NCI-H446 treated with DMSO at 0.1 percent for 48 hours (cell line): ENCODE measurements at regions not wholly inside any gene's neighbourhood (a gene's known extent, or its start where the extent isn't known, plus 50 kb on each side); places are given as distances from the start of the nearest gene placed in this dataset.

Experiments used
- DNase-seq: peaks from one replicate; lab custom pipeline; 2025; lab: John Stamatoyannopoulos, UW

DNA sequence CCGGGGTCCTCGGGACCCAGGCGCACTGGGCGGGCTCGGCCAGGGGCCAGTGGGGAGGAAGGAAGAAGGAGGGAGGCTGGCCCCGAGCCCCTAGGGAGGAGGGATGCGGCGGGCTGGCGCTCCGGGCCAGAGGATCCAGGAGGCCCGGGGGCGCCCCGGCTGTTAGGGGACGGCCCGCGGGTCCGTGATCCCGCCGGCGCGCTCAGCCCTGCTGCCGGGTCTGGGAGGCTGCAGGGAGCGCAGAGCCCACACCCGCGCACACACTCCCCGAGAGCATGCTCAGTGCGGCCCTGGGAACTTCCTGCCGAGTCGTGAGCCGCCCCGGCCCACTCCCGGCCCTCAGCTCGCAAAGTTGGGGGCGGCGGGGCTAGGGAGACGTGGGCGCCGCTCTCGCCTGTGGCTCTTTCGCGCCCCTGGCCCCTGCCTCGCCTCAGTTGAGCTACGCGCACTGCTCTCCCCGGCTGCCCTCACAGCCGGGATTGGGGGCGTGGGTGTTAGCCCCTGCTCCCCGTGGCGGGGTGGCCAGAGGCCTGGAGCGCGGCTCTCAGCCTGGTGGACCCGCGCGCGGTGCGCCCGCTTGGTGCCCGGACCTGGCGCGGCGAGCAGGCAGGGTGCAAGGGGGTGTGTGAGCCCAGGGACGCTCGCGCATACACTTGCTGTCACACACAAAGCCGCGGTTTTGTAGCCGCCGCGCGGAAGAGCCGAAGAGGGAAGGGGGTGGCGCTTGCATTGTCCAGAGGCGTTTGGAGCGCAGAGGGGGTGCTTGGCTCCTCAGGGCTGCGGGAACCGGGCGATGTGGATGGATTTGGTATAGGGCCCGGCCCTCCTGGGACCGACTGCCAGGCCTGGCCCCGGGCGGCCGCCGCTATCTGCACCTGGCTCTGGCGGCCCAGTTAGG is 132.9 kb upstream of the MGAT5 start:
- peak; percentile 7 for DNase-seq

GRCh38 chr2:134122610-134123009 is 131.3 kb upstream of the MGAT5 start:
- no peak for DNase-seq

GRCh38 chr2:134123332-134123731 is 130.5 kb upstream of the MGAT5 start:
- DNase-seq, result no peak

DNA sequence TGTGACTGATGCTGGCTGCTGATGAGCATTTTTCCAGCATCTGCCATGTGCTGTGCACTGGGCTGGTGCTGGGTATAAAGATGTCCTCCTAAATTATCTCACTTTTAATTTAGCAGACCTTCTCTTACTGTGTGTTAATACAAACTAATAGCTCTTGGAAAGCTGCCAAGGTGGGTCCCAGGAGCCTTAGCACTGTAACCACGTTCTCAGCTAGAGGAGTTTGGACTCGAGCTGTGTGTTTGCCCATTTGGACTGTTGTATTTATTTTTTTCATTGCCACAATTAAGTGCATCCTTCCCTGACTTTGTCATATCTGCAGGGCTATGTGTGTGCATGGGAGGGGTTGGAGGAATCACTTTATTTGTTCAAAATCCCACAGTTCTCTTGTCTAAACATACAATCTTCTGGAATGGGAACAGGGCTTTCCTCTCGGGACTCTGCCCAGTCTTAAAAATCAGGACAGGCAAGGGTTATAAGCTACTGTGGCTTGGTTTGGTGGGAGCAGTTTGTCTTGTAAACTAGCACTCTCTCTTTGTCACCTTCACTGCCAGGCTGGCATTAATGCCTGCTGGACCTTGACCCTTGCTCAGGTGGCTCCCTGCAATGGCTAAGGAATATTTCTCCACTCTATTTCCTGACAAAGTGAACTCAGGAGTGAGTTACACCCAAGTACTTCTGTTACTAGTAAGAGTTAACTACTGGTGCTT is 129.7 kb upstream of the MGAT5 start:
- DNase-seq, result peak; percentile 67

DNA sequence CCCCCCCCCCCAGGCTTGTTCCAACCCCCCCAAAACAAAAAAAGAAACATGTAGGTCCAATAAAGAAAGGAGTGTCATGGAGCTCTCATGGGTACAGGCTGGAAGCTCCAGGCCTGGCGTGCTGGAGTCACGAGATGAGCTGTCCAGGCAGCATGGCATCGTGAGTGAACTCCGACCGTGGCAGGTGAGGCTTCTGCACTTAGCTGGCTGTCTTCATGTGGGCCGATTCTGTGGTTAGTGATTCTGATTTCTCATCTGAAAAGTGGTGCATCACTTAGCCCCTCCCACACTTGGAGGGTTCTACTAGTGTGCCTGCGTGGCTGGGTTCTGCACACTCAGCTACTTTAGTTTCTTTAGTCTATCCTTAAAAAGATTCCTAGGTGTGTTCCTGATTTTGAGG is 126.4 kb upstream of the MGAT5 start:
- no peak for DNase-seq

- DNase-seq, result no peak
Measured at GRCh38 chr2:134128746-134129145, 125.1 kb upstream of the MGAT5 start.

DNA sequence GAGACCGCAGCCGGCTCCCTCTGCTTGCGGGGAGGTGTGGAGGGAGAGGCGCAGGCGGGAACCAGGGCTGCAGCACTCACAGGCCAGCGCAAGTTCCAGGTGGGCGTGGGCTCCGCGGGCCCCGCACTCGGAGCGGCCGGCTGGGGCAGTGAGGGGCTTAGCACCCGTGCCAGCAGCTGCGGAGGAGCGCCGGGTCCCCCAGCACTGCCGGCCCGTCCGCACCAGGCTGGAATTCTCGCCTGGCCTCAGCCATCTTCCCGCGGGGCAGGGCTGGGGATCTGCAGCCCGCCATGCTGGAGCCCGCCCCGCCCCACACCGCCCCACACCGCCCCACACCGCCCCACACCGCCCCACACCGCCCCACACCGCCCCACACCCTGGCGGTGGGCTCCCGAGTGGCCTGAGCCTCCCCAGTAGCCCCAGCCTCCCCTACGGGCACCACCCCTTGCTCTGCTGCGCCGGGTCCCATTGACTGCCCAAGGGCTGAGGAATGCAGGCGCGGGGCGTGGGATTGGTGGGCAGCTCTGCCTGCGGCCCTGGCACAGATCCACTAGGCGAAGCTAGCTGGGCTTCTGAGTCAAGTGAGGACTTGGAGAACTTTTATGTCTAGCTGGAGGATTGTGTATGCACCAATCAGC is 123.9 kb upstream of the MGAT5 start:
- no peak for DNase-seq

DNA sequence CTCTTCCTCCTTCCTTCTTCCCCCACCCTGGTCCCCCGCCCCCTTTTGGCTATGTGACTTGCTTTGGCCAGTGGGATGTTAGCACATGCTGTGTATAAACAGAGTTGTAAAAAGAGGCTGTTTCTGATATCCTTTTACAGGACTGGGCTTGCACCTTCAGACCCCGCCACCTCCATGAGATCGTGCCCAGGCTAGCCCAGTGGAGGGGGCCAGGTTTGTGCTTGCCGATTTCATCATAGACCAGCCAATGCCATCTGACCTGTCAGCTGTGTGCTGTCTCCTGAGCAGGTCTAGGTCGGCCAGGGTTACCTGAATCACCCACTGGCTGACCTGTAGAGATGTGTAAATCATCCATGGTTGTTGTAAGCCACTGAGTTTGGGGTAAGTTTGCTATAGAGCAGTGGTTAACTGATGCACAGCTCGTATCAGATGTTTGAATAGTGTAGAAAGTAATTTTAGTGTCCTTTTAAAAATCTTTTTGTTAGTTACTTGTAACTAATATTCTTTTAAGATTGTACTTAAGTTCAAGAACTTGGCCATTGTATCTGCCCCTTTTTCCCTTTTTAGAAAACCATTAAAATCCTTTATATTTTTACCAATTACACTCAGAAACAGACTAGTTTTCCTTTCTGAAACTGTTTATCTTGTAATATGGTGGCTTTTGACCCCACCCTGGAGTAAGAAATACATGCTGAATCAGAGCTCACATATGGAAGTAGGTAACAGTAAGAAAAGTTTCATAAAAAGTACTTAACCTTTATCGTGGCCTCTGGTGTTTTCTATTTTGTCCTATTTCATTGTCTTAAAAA is 122.0 kb upstream of the MGAT5 start:
- no peak for DNase-seq

DNA sequence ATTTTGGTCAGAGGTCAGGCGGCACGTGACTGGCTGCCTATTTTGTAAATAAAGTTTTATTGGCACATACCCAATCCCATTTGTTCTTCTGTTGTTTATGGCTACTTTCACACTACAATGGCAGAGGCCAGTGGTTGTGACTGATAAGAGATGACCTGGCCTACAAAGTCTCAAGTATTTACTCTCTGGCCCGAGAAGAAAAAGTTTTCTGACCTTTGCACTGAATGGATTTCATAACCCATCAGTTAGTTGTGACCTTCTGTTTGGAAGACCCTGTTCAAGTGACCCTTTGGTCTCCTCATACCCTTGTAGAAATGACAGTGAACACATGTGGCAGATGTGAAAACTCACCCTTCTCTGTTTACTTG is 121.4 kb upstream of the MGAT5 start:
- DNase-seq, result no peak

DNA sequence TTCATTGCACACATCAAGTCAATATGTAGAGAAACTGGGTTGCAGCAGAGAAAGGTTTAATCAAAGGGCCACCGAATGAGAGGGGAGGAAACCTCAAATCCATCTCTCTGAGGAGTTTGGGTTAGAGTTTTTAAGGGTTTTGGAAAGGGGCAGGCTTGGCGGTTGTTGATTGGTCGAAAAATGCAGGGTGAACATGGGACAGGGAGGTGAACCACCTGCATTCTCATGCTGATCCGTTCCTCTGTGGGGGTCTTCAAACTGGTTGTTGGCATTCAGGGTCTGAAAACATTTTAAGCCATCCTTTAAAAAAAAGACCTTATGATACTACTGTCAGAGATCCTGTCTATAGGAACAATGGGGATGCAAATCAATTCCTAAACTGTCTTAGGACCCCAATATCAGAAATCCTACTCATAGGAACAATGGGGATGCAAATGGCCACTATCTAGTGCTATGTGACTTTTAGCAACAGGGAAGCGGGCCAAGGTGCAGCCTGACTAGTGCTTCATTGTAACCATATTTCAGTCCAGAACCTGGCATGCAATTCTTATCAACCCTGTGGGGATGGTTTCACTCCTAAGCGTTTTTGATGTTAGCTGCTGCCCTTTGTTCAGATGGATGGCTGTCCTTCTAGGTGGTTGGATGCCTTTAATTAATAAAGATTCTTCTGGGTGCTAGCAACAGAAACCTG is 120.1 kb upstream of the MGAT5 start:
- no peak for DNase-seq

DNA sequence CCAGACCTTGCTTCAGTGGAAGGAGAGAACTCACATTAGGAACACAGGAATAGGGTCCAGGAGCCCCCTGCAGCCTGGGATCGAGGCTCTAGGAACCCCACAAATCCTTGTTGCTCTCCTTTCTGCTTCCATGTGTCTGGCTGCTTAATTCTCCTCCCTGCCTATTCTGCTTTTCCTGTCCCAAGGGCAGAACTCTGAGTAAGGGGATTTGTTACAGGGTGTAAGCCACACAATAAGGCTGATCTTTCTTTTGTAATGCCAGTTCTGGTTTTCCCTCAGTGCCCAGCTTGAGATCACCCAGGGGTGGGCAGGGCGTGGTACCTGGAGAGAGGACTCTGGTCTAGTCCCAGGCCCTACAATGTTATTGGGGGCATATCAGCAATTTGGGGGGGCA is 119.6 kb upstream of the MGAT5 start:
- no peak for DNase-seq

- DNase-seq, result no peak
Measured at GRCh38 chr2:134134827-134135226, 119.0 kb upstream of the MGAT5 start.

GRCh38 chr2:134135793-134136192 is 118.1 kb upstream of the MGAT5 start:
- DNase-seq, result no peak

DNA sequence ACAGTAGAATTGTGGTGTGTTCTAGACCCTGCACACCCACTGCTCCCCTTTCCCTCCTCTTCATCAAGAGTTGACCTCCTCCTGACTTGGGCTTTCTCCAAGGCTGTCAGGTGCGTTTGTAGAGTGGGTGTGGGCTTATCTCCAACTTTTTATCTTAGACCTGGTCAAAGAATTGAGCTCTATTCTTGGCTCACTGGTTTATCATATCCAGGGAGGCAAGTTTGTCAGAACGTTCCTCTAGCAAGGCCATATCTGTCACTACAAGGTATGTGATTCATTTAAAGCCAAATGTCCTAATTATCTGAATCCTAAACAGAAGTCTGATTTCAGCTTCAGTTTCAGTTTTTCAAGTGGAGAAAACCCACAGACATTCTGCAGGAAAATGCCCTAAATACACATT is 117.1 kb upstream of the MGAT5 start:
- no peak for DNase-seq

- DNase-seq, result no peak
Measured at GRCh38 chr2:134137182-134137611, 116.7 kb upstream of the MGAT5 start.

- no peak for DNase-seq
Measured at GRCh38 chr2:134138115-134138514, 115.8 kb upstream of the MGAT5 start.

GRCh38 chr2:134139611-134140010 is 114.3 kb upstream of the MGAT5 start:
- no peak for DNase-seq

DNA sequence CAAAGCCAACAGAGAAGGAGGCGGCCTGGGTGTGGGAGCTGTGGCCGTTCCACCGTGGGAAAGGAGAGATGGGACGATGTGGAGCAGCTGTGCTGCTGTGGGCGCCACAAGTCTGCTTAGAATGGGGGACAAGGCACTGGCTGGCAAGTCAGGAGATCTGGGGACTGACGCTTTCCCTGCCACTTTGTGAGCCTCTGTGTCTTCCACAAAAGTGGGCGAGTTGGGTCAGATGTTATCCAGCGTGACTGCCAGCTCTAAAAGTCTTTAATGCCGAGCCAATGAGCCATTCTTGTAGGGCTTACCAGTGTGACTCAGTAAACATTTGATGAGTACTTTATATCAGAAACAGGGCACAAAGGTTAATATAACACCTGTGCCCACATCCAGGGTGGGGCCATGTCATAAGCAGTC is 113.6 kb upstream of the MGAT5 start:
- DNase-seq, result no peak

GRCh38 chr2:134141598-134142340 is 112.1 kb upstream of the MGAT5 start:
- no peak for DNase-seq

DNA sequence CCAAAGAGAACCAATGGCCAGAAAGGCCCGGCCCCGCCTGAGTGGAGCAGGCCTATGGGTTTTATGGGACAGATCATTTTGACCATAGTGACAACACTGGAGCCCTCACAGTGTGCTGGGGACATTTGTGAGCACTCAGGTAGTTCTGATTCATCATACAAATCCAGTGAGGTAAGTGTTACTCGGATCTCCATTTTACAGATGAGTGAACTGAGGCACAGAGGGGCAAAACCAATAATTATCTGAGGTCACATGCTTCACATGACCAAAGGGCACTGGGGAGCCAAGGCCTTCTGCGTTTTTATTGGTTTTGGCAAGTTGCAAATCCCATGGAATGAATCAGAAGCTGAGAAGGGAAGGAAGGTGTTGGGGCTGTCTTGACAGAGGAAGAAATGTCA is 111.5 kb upstream of the MGAT5 start:
- no peak for DNase-seq

GRCh38 chr2:134142903-134143302 is 111.0 kb upstream of the MGAT5 start:
- DNase-seq, result no peak
